HG03025 (cell line): ENCODE measurements at regions not wholly inside any gene's neighbourhood (a gene's known extent, or its start where the extent isn't known, plus 50 kb on each side); places are given as distances from the start of the nearest gene placed in this dataset.
"Not testable (repeated sequence)": the region's sequence is repeated elsewhere in the genome, so short reads cannot be mapped to it uniquely, and the experiment has no call there.

ENCODE experiments used
- ATAC-seq: cut with Tn5 transposase; IDR thresholded peaks from one replicate; pipeline ENCODE4 v1.9.1; 2021; ENCODE audit warnings: mild to moderate bottlenecking, moderate library complexity; ENCODE audit not compliant: unreplicated experiment, low FRiP score

DNA sequence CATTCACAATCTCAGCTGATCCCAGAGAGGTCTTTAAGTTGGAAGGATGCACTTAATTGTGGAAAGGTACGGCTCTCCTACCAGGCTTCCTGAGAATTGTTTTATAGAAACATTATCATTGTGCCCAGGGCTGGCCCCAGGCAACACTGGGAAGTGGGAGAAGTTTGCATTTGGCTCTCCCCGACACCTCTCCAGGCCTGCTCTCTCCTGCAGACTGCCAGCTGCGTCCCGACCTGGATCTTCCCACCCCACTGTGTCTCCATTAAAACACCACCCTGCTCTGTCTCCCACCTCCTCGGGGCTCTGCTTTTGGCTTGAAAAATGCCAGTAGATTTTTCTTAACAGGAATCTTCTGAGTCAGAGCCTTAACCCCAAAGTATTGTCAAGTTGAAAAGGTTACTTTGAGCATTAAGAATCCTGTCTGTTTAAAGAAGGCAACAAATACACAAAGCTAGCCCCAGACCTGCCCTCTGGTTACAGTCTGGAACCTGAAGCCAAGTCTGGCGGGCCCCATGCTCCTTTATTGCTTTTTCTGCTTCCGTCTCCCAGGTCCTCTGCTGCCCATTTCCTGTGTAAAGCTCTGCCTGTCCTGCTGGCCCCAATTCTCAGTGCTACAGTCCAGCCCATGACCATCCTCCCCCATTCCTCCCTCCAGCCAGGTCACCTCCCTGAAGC, 530.2 kb downstream of the SOX6 start:
- no peak for ATAC-seq

DNA sequence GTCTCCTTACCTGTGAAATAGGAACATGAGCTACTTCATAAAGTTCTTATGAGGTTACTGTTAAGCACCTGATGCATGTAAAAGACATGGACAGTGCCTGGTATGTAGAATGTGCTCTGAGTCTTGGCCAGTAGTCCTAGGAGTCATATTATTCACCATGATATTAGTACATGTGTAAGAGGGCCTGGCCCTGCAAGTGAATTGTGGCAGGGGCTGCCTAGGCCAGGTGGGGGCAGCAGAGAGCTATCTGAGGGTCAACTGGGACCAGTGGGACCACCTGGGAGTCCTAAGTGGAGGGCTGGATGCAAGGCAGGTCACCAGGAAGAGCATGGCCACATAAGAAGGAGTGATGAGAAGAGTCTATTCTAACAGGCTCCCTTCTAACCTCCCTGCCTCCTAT, 529.5 kb downstream of the SOX6 start:
- ATAC-seq, result peak; percentile 51

DNA sequence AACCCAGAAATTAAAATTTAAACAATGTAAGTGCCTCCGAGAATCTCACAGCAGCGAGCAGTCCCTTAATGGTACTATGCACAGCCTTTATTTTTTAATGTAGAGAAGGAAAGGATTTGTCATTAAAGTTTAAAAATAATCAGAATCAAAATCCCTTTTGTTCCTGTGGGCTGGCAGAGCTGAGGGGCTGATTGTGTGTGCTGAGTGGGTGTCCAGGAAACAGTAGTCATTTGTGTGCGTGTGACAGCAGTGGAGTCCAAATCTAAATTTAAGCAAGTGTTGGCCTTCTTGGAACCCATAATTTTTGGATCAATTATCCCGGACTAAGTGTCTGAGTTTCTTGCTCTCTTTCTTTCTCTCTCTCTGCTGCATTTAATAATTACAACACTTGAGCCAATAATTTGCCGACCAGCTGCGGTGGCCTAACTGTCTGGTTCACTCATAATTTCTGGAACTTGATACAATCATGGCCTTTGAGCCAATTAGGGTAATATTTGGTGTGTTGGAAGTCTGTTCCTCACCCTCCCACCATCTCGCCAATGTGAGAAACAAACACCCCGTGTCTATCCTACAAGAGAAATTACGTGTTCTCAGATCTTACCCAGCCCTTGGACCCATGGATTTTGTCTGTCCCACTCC, 528.0 kb downstream of the SOX6 start:
- no peak for ATAC-seq

DNA sequence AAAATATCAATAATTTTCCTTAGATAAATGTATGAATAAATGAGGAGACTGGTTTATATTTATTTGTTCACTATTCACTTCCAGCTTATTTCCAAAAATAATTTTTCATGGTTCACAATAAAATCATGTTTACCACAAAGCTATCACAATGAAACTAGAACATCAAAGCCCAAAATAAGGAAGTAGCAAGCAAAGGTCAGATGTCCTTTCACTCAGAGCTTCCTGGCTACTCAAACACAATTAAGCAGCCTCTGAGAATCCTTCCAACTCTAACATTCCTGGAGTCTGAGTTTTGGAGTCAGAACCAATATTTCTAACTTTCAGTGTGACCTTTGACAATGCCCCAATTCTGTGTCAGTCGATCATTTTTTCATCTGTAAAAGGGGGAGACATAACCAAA, 527.0 kb downstream of the SOX6 start:
- ATAC-seq, result no peak

DNA sequence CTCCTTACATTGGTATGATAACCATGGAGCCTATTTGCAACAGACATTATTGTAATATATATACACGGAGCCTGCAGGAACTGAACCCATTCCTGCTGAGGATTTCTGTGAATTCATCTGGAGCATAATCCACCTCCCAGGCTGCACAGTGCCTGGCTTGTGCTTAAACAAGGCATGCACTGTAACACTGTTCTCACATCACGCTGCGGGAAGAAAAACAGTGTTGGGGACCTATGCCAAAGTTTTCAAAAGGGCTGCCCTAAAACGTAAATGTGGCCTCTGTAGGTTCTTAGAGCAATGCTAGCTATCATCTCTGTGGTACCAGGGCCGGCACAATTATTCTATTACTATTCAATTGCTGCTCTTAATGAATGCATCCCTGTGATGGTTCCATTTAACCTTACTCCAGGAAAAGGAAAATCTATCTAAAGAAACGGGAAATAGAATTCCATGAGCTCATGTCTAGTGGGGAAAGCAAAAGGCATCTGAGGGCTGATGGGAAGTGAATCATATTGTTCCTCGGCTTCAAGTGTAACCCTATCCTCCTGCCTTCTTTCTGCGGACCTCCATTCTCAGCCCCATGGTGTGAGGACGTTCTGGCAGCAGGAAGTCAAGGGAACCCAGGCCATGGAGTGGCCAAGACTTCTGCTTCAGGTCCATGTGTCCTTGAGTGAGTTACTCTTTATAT, 525.5 kb downstream of the SOX6 start:
- no peak for ATAC-seq

DNA sequence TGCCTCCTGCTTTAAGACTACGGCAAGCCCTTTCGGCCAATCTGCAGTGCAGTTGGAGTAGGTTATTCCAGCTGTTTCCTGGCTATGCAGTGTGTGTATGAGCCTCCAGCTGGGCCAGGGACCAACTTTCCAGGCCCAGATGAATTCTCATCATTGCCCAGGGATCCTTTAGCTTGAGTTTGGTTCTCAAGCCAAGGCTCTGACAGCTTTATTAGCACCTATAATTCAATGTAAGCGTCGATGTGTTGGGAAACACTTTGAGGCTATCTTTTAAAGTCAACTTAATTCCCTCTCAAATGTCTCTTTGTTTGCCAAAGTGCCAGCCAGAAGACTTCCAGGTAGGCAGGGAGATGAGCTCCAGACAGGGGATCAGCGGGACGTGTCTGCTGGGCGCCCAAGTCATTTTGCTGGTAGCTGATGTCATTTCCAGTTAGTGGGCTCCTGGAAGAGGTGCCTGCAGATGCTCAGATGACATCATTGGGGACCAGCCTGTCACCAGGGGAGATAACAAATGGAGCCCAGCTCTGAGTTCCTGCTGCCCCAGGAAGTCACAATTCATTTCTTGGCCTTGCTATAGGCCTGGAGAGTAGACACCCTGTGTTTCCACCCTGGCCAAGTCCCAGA, 520.4 kb downstream of the SOX6 start:
- no peak for ATAC-seq

DNA sequence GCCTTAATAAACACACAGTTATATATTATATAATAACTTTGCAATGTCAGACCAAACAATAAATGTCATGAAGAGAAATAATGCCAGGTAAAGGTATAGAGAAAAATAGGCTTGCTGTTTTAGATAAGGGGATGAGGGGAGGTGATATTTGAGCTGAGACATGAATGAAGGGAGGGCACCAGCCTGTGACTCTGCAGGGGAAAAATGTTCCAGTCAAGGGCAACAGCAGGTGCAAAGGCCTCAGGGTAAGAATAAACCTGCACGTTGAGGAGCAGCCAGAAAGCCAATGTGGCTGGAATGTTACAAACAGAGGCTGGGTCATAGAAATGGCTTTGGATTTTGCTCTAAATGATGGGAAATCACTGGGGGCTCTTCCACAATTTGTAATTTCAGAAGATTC, 519.6 kb downstream of the SOX6 start:
- ATAC-seq, result no peak

DNA sequence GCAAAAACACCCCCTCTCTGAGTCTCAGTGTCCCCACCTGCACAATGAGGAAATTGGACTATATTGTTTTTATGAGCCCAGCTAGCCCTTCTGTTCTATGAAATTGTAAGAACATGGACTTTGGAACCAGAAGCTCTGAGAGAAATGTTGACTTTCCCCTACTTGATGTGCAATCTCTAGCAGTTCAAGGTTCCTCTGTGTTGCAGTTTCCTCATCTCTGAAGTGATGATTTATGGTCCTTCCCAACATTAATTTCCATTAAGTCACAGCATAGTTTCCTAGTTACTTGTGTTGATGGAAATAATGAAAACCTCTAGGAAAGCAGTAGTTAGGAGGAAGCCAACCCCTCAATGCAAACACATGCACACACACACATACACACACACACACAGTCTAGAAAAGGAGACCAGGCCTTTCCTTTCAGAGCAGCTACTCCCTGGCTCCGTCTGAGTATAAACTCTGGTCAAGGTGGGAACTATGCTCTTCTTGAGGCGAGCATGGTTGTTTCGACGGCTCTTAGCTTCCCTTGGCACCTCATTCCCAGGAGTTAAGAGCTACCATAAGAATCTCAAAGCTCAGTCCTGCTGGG, 518.4 kb downstream of the SOX6 start:
- ATAC-seq, result no peak

DNA sequence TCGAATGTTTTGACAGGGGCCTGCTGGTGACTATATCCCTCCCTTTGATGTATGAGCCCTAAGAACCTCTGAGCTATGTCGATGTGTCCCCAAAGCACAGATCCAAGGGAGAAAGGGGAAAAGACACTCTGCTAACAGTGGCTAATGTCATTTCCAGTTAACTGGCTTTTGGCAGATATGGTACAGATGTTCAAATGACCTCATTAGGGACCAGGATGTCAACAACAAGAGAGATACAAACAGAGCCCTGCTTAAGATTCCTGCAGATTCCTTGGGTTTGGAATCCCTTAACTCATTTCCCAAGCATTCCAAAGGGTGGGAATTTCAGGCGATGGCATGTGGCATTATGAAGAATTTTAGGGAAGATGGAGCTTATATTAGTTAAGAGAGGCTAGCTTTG, 517.3 kb downstream of the SOX6 start:
- no peak for ATAC-seq

DNA sequence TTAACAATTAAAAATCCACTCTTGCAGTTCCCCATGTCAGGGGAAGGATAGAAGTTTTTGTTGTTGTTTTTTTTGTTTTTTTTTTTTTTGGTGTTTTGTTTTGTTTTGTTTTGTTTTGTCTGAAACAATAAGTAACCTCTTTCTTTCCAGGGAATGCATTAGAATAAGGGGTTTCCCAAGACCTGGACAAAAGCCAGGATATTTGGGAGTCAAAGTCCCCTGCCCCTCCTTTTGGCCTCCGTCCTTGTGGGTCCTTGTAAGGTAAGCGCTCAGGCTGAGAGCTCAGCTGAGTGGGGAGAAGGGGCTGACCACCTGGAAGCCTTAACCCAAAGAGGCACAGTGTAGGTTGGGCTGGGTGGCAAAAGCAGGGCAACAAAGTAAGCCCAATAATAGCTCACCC, 515.4 kb downstream of the SOX6 start:
- ATAC-seq, result no peak

DNA sequence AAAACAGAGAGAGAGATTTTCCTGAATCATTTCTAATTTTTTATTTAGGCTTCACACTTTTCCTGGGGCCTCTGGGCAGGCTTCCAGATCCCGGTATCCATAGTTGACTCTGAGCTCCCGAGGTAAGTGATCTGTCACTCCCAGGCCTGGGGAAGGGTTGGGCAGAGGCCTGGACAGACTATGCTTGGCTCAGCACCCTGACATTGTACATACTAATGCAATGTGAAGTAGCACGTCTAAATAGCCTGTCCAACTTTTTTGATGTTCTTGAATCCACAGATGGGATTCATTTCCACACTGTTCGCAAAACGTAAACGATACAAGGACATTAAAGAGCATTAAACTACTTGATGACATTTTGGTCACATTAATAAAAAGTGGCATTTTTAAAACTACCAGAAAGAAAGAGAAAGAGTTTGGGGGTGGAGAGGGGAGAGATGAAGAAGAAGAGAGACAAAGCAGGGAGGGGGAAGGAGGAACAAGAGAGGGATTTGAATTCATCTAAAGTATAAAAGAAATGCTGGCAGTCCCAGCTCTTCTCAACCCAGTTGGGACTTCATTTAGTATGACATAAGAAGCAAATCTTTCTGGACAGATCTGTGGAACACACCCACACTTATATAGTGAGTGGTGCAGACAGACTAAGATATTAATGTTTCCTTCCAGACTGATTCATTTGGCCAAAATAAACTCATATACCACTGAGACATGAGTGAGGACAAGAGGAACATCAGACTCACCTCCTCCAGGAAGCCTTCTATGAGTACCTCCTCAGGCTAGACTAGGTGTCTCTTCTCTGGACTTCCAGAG, 514.2 kb downstream of the SOX6 start:
- no peak for ATAC-seq

DNA sequence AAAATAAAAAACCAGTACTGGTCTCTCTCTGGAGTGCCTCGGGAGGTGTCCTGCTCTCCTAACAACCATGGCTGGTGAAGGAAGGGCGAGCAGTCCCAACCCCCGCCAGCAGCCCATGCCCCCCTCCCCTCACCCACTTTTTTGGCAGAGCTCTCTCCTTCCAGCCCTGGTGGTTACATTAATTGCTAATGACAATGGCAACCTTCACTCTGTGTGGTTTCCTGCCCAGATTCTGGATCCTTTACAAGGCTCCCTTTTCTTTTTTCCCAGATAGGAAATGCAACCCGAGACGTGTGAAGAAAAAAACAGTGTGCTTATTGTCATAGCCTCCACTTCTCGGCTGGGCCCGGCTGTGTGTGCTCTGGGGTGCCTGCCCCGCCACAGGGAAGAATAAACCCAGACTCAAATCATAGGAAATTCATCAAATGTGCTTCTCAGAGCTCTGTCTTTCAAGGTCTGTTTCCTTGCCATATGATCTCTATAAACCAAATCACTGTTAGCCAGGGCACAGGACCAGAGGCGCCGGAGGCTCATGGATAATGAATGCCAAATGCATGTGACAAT, 513.0 kb downstream of the SOX6 start:
- ATAC-seq, result no peak

DNA sequence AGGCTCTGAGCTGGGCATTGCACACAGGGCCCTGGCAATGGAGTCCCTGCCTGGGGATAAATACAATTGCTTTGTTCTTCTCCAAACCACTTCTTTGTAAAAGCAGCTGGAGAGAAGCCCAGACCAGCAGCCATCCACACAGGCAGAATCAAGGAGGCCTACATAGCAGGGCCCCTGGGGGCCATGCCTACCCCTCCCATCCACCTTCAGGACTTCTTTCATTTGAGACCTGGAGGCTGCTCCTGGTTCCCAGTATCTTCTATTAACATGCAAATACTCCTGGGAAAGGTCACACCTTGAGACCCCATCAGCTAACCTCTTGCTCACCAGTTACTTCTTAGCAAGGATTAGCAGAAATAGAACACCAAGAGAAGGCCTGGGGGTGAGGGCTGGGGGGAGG, 511.1 kb downstream of the SOX6 start:
- no peak for ATAC-seq

DNA sequence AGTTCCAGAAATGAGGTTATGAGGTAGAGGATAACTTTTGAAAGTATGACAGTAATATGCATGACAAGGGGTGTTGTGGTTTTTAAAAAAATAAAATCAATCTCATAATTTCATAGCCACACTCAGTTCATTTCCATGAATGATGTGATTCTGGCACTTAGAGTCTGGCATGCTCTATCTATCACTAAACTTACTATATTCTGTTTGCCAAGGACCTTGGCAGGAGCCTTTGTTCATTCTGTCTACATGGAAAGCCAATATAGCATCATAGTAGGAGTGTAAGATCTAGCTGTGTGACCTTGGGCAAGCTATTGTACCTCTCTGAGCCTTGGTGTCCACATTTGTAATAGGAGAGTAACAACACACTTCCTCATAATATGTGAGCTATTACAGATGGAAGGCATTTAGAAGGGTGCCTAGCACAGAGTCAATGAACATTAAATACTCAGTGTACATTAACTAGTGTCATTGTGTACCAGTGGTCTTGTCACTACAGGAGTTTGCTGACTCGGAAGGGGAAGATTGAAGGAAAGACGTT, 507.6 kb downstream of the SOX6 start:
- no peak for ATAC-seq

DNA sequence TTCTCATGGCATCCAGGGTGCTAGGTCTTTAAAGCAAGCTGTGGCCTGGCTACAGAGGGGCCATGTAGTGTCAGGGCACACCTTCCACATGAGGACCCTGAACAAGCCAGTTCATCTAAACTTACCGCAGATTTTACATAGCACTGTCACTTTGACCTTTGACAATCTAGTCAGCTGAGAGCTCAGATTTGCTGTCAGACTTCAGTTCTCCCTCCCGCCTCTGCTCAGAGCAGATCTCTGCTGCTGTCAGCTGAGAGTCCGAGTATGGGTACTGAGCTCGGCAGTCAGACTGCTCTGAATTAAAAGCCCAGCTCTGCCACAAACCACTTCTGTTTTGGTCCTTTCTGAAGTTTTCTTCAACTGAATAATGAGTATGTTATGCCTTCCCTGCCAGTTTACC, 507.1 kb downstream of the SOX6 start:
- ATAC-seq, result no peak

DNA sequence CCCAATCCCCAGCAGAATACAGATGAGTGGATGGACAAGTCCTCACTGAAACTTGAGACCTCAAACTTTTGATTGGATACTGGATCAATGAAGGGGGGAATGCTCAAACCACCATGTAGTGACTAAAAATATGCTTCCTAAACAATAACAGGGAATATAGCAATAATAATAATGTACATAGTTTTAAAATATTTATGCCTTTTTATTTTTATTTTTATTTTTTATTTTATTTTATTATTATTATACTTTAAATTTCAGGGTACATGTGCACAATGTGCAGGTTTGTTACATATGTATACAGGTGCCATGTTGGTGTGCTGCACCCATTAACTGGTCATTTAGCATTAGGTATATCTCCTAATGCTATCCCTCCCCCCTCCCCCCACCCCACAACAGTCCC, 506.0 kb downstream of the SOX6 start:
- ATAC-seq, result not testable (repeated sequence)

DNA sequence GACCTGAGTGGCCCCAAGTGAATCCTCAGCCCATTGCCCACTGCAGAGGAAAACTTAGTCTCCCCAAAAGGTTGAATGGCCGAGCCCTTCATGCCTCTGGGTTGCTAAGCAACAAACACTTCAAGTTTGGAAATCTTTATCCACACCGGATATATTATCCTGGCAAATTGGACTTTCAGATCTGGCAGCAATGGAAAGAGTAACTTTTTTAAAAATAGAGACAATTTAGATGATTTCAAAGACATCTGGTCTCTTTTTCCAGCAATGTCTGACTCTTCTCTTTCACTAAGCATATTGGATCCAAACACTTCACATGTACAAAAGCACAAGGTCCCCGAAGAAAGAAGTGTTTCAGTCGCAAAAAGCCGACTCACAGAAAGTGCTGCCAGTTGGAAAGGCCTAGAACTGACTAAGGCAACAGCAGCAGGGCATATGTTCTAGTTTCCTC, 505.3 kb downstream of the SOX6 start:
- ATAC-seq, result no peak

DNA sequence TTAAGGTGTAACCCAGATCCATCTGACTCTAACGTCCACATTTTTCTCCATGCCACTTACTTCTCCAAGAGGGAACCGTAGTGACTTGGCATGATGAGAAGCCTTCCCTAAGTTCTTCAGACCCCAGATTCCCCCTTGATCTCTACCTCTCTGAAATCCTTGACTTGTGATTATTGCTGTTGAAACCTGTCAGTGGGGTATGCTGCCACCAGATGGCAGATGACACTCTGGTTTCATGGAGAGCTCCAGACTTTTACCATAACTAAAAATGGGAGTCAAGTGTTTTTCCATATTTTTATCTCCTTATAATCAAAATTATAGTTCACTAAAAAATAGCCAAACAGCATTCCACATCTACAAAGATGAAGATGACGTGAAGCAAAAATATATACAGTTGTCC, 504.2 kb downstream of the SOX6 start:
- no peak for ATAC-seq

DNA sequence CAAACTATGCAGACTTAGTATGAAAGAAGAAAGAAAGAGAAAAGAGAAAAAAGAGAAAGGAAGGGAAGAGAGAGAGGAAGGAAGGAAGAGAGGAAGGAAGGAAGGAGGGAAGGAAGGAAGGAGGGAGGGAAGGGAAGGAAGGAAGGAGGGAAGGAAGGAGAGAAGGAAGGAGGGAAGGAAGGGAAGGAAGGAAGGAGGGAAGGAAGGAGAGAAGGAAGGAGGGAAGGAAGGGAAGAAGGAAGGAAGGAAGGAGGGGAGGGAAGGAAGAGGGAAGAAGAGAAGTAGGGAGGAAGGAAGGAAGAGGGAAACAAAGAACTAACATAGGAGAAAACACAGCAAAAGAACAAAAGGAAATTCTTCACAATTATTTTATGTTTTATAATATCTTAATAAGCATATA, 502.1 kb downstream of the SOX6 start:
- ATAC-seq, result no peak

DNA sequence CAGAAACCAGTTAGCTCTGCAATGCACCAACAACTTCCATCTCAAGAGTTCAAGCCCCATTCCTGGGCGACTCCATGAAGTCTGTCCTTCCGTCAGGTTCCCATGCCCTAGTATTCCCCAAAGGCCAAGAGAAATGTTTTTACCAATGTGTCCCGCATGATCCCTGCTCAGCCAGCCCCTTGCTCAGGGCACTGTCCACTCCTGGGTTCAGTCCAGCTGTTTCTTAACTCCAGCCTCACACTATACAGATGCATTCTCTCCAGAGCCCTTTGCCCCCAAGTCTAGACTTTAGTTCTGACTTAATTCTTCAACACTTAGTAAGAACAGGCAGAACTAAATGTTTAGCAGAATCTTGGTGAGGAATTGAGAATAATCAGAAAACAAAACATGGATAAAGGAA, 497.5 kb downstream of the SOX6 start:
- ATAC-seq, result no peak
